PC-3 (cell line): ENCODE measurements at regions not wholly inside any gene's neighbourhood (a gene's known extent, or its start where the extent isn't known, plus 50 kb on each side); places are given as distances from the start of the nearest gene placed in this dataset.

Experiments used
- CTCF ChIP-seq: fragments of 300-600 bp; sonication (generic); conservative IDR thresholded peaks from 2 replicates; pipeline ENCODE4 v1.5.1; 2017; ENCODE audit warnings: antibody characterized with exemption, low read depth, mild to moderate bottlenecking, low read length
- EZH2 ChIP-seq: fragments of 300-600 bp; sonication (generic); IDR thresholded peaks from one replicate; pipeline ENCODE4 v1.6.1; 2017; ENCODE audit warnings: antibody characterized with exemption, mild to moderate bottlenecking, low read length; ENCODE audit not compliant: unreplicated experiment

GRCh38 chr4:181225616-181226261 lies 1017.5 kb upstream of the TENM3 start:
- no peak for TF ChIP-seq CTCF
- no peak for TF ChIP-seq EZH2
